HK-2 (cell line): ENCODE measurements at regions not wholly inside any gene's neighbourhood (a gene's known extent, or its start where the extent isn't known, plus 50 kb on each side); places are given as distances from the start of the nearest gene placed in this dataset.
"Not testable (repeated sequence)": the region's sequence is repeated elsewhere in the genome, so short reads cannot be mapped to it uniquely, and the experiment has no call there.

Source experiments
- DNase-seq: peaks from one replicate; pipeline ENCODE4 v3.0.0-alpha.2; 2018; ENCODE audit not compliant: unreplicated experiment

DNA sequence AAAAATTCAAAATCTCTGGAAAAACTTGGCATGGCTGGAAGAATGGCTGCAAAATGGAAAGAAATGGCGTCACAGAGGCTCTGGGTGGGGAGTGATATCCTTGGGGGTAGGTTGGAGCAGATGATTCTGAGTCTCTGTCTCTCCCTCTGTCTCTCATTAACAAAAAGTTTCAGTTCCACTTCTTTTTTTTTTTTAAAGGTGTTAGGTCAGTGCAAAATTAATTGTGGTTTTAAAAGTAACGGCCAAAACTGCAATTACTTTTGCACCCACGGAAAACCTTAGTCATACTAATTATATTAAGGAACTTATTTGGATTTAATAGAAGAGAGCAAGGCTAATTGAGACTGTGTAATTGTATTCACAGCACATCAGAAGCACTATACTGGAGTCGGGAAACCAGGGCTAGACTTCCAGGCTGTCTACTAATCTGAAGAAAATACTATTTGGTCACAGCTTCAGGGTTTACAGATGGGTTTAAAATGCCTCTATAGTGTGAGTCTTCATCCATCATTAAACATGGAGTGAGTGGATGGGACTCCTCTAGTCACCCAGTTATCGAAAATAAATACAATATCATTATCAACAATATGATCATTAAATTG is 289.1 kb upstream of the PLD5 start:
- DNase-seq = no peak

DNA sequence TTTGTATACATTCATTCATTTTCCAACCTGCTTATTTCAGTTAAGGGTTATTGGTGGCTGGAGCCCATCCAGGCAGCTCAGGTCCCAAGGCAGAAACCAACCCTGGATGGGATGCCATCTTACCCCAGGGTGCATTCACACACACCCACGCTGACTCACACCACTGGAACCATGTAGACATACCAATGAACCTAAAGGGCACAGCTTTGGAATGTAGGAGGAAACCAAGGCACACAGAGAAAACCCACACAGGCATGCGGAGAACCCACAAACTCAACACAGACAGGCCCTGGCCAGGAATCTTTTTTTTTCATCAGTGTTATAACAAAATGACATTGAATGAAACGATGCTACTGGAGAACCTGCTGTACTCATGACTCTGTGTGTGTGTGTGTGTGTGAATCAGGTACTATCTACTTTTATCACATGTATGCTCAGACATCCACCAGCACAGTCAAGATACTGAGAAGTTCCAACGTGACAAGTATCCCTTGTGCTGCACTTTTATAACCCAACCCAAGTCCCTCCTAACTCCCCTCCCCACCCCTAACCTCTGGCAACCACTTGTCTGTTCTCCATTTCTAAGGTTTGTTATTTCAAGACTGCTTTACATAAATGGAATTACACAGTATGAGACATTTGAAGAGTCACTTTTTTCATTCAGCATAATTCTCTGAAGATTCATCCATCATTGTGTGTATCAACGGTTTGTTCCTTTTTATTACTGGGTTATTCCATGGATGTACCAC is 286.8 kb upstream of the PLD5 start:
- no peak for DNase-seq

DNA sequence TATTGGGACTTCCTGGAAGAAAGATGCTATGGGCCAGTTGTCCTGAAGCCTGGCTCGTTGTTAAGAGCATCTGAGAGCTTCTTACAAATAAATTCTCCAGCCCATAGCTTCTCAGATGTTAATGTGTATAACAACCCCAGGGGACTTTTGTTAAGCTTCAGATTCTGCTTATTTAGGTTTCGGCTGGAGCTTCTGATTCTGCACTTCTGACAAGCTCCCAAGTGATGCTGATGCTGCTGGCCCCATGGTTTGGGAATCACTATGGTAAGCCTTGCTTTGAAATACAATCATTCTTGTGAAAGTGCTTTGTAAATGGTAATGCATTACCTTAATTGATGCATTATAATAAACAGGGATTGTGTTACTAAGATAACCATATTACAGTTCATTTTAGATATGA is 281.8 kb upstream of the PLD5 start:
- no peak for DNase-seq

DNA sequence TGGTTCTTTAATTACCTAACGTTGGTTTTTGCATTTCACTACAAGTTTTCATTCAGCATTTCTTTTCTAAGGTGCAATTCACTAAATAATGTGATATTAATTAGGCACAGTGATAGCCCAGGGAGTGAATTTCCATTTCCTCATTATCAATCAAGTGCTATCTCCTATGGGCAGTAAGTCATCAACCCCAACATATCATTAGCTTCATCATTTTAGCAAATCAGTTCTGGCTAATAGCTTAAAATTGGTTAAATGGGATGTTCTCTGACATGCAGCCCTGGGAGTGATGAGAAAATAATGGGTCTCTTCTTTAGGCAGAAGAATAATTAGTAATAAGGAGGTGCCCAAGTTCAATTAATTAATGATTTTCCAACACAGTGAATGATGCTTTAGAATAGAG is 280.9 kb upstream of the PLD5 start:
- not testable (repeated sequence) for DNase-seq

DNA sequence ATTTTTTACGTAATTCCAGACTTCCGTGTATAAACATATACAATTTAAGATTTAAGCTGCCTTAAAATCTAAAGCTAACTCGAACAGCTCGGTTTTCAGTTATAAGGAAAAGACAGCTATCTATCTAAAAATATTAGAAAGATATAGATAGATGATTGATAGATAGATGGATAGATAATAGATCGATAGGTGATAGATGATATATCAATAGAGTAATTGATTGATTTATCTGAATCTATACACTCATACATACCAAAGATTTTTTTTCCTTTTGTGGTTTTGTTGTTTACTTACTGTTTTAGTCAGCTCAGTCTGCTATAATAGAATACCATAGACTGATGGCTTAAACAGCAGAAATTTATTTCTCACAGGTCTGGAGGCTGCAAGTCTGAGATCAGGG is 278.5 kb upstream of the PLD5 start:
- DNase-seq = no peak

DNA sequence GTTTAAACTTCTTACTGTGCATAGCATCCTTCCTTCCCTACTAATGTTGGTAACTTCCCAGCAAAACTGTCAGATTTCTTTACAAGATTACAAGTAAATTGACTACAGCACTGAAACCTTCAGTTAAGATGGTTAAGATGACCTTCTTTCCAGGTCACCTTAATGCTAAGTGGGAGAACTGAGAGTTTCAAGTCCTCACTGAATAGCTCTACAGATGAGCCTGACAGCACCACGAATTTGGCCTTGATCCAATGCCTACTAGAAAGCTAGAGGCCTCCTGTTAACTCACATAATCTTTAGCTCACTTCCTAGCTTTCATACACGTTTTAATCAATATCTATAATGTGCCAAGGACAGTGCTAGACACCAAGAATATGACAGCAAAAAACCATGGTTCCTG is 276.0 kb upstream of the PLD5 start:
- DNase-seq = no peak

DNA sequence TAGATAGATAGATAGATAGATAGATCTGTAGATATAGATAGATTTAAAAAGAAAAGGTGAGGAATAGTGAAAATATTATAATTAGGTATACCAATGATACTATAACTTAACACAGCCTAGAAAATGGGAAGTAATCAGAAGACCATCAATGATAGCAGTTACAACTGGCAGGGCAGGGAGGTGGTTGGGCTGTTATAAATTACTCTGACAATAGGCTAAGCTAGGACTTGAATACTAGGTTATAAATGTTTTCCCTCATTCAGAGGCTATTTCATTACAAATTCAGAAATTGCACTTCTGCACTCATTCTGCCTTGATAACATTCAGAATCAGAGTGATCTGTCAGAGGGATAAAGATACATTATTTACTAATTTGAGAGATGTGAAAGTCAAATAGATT is 273.4 kb upstream of the PLD5 start:
- DNase-seq = no peak

DNA sequence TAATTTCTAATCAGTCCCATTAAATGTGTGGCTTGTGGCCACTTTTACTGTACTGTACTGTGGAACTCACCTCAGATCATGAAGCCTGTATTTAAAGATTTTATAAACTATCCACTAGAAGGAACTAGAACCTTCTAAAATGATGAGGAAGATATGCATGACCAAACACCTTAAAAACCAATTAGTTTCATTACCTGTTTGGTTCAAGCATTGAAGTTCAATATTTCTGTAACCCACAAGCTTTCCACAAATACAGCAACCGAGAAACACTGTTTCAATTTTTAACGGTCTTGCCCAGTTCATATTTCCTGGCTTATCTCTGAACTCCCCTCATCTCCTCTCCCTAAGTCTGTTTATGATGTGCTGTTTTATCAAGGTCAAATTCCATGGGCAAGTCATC is 264.3 kb upstream of the PLD5 start:
- DNase-seq = no peak

DNA sequence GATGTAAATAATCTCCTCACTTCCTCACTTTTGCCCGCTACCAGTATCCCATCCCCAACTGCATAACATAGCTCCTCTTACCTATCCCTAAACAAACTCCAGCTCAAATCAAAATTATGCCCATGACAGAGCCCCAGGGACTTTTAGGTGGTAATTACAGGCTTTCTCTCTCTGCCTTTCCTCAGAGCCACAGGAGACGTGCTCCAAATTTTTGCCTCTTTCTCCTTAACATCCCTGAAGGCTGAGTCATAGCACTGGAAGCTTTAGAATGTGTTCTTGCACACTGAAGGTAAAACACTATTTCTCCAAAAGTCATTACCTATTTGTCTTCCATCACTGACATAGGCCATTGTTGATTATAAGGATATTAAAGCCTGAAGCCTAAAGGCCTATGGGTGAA is 263.5 kb upstream of the PLD5 start:
- no peak for DNase-seq

DNA sequence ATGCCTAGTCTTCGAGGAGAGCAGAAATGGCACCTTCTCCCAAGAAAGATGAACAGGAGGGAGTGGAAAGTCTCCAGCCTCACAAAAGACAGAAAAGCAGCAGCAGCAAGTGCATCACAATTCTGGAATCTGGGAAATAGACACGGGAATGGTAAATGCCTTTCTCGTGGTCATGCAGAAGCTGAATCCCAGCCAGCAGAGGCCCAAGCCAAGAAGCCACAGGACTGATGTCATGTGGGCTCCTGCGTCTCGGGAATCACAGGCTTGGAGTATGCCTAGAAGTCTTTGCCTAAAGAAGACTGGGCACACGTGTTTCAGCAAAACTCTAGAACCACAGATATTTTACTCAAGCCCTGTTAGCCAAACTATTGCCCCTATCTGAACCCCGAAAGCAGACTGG is 260.3 kb upstream of the PLD5 start:
- no peak for DNase-seq

DNA sequence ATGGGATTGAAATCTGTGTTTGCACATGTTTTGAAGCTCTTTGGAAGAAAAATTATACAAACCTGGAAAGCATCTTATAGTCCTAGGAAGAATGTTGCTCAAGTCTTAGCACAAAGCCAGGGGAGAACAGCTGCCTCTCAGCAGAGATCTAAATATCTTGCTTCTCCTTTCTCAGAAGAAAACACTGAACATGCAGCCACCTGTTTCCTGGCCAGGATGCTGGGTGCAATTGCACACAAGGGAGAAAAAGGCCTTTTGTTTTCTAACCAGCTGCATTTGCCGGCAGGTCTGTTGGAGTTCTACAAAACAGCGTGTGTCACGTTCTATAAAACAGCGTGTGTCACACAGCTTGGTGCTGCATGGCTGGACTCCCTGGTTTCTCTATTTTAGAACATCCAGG is 259.6 kb upstream of the PLD5 start:
- no peak for DNase-seq

DNA sequence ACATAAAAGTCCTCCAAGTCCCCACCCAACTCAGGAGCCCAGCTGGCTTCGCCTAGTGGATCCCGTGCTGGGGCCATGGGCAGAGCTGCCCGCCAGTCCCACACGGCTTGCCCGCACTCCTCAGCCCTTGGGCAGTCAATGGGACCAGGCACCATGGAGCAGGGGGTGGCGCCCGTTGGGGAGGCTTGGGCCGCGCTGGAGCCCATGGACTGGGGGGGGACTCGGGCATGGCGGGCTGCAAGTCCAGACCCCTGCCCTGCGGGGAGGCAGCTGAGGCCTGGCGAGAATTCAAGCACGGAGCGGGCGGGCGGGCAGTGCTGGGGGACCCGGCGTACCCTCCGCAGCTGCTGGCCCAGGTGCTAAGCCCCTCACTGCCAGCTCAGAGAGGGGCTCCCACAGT is 249.8 kb upstream of the PLD5 start:
- DNase-seq = no peak

DNA sequence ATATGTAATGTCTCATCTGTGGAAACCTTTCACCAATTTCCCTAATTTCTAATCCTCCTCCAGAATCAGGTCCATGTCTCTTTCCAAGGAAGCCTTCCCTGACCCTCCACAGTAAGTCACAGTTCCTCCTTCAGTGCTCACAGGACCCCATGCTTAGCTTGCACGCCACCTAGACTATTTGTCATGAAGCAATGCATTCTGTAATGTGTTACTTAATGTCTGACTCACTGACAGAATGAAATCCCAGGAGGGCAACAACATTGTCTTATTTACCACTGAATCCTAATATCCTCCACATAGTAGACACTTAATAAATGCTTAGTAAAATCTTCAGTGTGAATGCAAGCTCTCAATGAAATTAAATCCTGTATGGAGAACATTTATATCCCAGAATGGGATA is 245.9 kb upstream of the PLD5 start:
- no peak for DNase-seq

DNA sequence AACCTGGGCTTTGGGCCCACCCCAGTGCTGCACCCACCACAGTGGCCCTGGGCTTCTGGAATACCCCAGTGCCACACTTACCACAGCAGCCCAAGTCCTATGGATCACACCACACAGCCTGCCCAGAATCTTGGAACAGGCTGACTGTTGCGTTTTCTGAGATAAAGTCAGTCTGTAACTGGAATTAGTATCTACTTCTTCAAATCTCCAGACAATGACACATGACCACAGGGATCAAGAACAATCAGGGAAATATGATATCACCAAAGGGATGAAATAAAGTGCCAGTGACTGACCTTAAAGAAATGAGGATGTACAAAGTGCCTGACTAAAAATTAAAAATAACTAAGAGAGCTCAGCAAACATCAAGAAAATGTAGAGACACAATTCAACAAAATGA is 239.7 kb upstream of the PLD5 start:
- no peak for DNase-seq

DNA sequence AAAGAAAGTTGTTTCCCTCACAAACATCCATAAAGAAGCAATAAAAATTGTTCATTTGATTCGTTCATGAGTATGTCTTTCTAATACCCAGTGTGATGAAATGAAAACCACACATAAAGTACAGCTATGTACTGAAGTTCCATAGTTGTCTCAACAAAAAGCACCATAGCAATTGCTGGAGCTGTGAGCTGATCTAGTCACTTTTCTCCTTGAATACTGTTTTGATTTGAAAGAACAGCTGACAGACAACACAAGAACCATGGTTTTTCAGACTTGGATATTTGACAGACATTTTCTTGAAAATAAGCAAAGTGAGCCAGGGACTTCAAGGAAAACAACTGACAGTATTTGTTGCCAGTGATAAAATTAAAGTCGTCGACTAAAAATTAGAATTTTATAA is 237.1 kb upstream of the PLD5 start:
- no peak for DNase-seq

DNA sequence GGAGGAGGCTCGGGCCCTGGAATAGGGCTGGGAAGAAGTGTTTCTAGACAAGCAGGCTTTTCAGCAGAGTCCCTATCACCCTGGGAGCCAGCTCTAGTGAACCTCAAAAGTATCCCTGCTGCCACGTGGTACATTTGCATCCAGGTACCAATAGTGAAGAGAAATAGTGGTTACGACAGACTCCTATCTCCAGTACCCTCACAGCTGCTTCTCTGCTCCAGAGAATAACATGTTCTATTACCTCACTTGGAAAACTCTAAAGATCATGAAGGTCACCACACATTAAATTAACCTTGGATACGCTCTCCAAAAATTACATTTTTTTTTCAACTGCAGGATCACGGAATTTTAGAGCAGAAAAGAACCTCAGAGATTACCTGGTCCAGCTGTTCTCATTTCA is 230.4 kb upstream of the PLD5 start:
- DNase-seq = no peak

DNA sequence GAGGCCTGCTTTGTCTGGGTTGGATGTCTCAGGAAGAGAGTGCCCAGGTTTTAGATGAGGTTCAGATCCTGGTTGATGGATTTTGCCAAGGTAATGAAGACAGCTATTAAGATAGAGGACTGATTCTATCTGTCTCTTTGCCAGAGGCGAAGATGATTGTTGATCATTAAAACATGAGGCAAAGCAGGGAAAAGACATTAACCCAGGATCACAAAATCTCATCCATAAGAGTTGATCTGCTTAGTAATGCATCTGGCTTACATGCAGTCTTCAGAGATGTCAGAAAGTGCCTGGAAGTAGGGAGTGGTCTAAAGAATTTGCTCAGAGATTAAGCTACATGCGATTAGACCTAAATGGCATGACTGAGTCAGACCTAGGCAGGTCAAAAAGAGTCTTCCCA is 229.6 kb upstream of the PLD5 start:
- no peak for DNase-seq

DNA sequence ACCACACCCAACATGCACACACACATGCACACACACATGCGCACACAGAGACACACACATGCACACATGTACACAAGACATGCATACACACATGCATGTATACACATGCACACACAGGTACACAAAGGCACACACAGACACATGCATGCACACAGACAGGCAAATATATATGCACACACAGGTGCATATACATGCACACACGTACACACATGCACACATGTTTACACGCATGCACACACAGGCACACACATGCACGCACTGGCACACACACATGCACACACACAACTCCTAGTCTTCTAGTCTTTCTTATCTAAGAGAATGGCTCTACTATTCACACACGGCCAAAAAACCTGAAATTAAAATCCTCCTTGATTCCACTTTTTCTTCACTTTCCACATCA is 222.7 kb upstream of the PLD5 start:
- no peak for DNase-seq

DNA sequence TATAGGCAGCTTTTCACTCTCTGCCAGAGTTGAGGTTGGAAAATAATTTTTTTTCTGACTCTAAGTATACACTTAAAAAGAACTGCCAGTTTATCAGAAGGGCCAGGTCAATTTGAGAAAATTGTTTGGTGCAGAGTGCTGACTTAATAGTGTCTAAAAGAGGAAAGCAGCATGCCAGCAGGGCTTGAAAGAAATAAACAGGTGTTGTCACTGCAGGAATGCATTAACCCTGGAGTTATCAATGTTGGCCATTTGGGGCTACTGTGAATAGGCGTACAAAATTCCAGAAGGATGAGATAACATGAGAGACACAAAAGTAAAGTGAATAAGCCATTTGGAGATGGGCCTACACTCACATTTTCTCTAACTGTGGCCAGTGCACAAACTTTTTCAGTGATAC is 220.6 kb upstream of the PLD5 start:
- DNase-seq = no peak

DNA sequence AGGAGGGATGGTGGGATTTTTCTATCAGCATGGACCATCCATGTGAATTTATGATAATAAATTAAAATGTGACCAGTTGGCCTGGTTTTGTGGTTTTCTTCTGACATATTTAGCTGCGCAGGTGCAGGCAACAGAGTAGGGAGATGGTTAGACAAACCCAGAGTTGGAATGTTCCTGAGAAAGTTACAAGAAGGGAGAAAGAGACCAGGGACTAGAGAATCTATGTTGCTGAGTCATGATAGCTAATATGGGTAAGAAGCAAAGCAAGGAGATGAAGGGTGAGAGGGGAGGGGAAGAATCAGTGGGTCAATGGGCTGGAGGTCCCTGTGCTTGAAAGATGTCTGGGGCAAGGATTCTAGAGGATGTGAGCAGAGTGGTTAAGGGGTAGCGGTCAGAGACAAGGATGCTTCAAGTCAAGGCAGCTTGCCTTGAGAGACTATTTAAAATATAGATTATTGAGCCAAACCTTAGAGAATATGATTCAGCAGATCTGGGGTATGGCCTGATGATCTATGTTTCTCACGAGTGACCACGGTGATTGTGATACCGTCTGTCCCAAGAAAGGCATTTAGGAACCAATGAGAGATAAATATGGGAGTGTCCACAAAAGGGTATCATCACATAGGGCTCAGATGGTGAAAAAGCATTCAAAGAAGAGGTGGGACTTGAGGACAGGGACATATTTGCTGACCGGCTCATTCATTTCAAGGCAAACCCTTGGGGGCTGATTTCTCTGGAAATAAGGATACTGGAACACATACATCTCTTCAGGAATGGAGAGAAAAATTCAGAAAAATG is 219.7 kb upstream of the PLD5 start:
- no peak for DNase-seq

DNA sequence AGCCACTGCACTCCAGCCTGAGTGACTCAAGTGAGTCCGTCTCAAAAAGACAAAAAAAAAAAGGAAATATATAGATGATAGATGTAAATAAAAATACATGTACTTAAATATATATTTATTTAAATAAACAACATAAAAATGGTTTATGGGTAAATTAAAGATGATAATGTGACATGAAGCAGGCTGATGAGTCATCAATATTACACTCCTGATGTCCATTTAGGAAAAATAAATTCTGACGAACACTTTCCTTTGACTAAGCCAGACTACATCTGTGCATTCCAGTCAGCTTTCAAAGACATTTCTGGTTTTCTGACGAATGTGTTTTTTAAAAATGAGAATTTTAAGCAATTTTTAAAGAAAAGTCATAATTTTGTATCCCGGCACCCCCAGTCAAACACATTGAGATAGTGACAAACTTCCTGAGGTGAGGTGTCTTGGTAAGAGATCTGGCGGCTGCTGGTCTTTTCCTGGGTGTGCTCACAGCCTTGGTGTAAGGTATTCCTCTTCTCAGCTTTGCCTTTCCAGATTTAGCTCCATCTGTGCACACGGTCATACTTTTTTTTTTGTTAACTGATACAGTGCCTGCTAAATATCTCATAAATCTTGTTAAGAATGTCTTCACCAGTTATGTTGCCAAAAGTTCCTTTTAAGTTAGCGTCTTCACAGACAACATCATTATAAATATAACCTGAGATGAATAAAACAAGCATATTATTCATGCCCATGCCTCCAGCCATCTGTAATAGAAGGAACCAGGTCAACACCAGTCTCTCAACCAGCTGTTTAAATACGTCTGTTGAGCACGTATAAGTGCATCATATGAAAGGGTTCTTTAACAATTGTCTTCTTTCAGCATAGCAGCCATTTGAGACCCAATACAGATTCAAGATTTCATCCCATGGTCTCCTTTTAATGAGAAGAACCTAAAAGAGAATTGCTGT is 214.5 kb upstream of the PLD5 start:
- DNase-seq = no peak

DNA sequence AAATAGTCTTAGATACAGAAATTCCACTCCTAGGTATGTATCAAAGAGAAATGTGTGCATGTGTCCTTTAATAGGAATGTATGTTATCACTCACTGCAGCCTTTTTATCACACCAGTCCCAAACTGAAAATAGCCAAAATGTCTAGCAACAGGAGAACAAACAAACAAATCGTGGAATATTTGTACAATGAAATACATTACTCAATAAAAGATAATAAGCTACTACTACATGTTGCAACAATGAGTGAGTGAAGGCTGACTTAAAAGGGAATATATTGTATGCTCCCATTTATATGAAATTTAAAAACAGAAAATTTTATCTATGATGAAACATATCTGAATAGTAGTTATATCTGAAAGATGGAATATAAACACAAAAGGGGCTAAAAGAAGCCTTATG is 212.1 kb upstream of the PLD5 start:
- no peak for DNase-seq
